ENCODE measurements at regions not wholly inside any gene's neighbourhood (a gene's known extent, or its start where the extent isn't known, plus 50 kb on each side); places are given as distances from the start of the nearest gene placed in this dataset.

DNA sequence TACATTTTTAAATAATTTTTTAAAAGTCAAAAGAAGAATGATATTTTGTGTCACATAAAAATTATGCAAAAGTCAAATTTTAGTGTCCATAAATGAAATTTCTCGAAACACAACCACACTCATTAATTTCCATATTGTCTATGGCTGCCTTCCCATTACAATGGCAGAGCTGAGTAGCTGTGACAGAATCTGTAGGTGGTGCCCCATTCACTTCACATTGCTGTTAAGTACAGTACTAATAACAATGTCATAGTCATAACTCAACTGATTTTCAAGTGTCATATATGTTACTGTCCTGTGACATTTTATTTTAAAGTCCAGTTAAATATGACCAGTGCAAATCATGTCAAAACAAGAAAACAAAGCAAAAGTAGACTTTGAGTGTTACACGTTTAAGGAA lies 114.3 kb downstream of the SPRY2 start:
- Histone ChIP-seq H3F3A (ENCODE audit: control insufficient read depth, insufficient read depth) (no peaks in the 10 kb centered on the region), H3K9me2 (replicated peaks; ENCODE audit: control insufficient read depth, low read length) (no peaks in the 10 kb centered on the region), H3K4me1 (ENCODE audit: control insufficient read depth, low read length) (no peaks in the 10 kb centered on the region), H3K9me3 (ENCODE audit: control insufficient read depth, insufficient read depth, low read length) (no peaks in the 10 kb centered on the region), H3K36me3 (ENCODE audit: control insufficient read depth, low read length) (no peaks in the 10 kb centered on the region), H3K27ac (ENCODE audit: low read depth, low read length) (no peak overlapping the region), H3K4me3 (ENCODE audit: low read length) (no peak overlapping the region), H4K20me1 (ENCODE audit: control insufficient read depth, insufficient read depth, low read depth, low read length) (no peaks in the 10 kb centered on the region), H3K79me2 (ENCODE audit: control insufficient read depth, low read length) (no peaks in the 10 kb centered on the region), H3K27me3 (ENCODE audit: control insufficient read depth, low read length) (no peaks in the 10 kb centered on the region), H3K4me2 (ENCODE audit: low read length) (no peak overlapping the region)
- TF ChIP-seq, protein P1, sequence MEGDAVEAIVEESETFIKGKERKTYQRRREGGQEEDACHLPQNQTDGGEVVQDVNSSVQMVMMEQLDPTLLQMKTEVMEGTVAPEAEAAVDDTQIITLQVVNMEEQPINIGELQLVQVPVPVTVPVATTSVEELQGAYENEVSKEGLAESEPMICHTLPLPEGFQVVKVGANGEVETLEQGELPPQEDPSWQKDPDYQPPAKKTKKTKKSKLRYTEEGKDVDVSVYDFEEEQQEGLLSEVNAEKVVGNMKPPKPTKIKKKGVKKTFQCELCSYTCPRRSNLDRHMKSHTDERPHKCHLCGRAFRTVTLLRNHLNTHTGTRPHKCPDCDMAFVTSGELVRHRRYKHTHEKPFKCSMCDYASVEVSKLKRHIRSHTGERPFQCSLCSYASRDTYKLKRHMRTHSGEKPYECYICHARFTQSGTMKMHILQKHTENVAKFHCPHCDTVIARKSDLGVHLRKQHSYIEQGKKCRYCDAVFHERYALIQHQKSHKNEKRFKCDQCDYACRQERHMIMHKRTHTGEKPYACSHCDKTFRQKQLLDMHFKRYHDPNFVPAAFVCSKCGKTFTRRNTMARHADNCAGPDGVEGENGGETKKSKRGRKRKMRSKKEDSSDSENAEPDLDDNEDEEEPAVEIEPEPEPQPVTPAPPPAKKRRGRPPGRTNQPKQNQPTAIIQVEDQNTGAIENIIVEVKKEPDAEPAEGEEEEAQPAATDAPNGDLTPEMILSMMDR (IDR thresholded peaks at IDR 0.05; ENCODE audit: low read depth, low read length, poor library complexity, severe bottlenecking) = no peak
- TF ChIP-seq EZH2phosphoT487 (IDR thresholded peaks at IDR 0.05; ENCODE audit: borderline replicate concordance, low read length) = no peak

DNA sequence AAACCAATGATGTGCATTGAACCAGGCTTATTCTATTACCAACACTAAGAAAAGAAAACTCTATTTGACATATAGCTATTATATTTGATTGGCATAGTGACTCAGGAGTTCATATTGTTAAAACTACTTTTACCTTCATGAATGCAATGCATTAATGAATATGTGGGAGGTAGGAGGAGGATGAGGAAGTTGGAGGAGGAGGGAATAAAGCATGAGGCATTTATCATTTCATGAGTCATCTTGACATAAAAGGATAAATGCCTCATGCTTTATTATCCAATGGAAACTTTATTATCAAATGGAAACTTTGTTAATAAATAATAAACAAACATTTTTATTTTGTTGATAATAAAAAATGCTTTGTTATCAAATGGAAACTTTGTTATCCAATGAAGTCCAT lies 116.5 kb downstream of the SPRY2 start:
- no peak overlapping the region for H3K4me3 ChIP-seq (ENCODE audit: low read length)
- TF ChIP-seq, protein P1 (IDR thresholded peaks at IDR 0.05; ENCODE audit: low read depth, low read length, poor library complexity, severe bottlenecking) = no peak
- no peak for TF ChIP-seq EZH2phosphoT487 (IDR thresholded peaks at IDR 0.05; ENCODE audit: borderline replicate concordance, low read length)
- no peaks in the 10 kb centered on the region for H4K20me1 ChIP-seq (ENCODE audit: control insufficient read depth, insufficient read depth, low read depth, low read length)
- H3K27ac ChIP-seq (ENCODE audit: low read depth, low read length) = no peak overlapping the region
- H3K36me3 ChIP-seq (ENCODE audit: control insufficient read depth, low read length) = no peaks in the 10 kb centered on the region
- no peaks in the 10 kb centered on the region for H3K9me2 ChIP-seq (replicated peaks; ENCODE audit: control insufficient read depth, low read length)
- no peaks in the 10 kb centered on the region for H3K4me1 ChIP-seq (ENCODE audit: control insufficient read depth, low read length)
- no peaks in the 10 kb centered on the region for H3K79me2 ChIP-seq (ENCODE audit: control insufficient read depth, low read length)
- H3K9me3 ChIP-seq (ENCODE audit: control insufficient read depth, insufficient read depth, low read length) = no peaks in the 10 kb centered on the region
- H3F3A ChIP-seq (ENCODE audit: control insufficient read depth, insufficient read depth) = no peaks in the 10 kb centered on the region
- no peak overlapping the region for H3K4me2 ChIP-seq (ENCODE audit: low read length)
- H3K27me3 ChIP-seq (ENCODE audit: control insufficient read depth, low read length) = no peaks in the 10 kb centered on the region

DNA sequence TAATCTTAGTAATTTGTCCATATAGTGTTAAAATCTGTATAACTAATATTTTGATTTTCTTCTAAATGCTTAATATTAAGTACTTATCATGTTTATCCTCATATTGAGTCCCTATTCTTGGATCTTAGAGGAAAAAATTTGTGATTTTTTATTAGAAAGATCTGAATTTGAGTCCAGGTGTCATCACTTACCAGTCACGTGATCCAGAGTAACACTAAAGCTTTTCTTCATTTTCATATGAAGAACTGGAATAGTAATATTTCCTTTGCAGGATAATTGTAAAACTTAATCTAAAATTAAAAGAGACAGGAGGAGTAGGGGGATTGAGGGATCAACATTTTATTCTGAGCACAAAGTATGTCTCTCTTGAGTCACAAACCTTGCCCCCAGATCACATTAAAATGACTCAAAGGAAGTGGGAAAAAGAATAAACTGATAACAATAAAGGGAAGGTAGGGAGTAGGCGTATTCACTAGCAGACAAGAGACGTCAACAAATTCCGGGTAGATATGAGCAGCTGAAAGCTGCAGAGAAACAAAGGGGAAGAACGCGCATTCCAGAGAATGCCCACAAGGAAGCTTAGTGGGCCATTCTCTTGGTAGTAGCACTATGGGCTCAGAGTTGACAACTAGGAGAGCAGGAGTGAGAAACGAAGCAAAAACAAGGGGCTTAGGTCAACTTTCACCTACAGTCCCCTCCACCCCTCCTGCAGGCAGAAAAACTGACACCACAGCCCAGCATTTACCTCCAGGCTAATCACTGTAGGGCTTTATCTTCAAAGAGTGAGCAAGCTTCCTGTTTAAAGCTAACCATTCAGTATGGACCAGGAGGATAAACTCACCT lies 123.1 kb downstream of the SPRY2 start:
- H3K9me3 ChIP-seq (ENCODE audit: control insufficient read depth, insufficient read depth, low read length) = no peaks in the 10 kb centered on the region
- no peaks in the 10 kb centered on the region for H3K4me1 ChIP-seq (ENCODE audit: control insufficient read depth, low read length)
- no peaks in the 10 kb centered on the region for H3K36me3 ChIP-seq (ENCODE audit: control insufficient read depth, low read length)
- H4K20me1 ChIP-seq (ENCODE audit: control insufficient read depth, insufficient read depth, low read depth, low read length) = no peaks in the 10 kb centered on the region
- no peaks in the 10 kb centered on the region for H3K9me2 ChIP-seq (replicated peaks; ENCODE audit: control insufficient read depth, low read length)
- no peaks in the 10 kb centered on the region for H3K27me3 ChIP-seq (ENCODE audit: control insufficient read depth, low read length)
- H3K4me3 ChIP-seq (ENCODE audit: low read length) = no peak overlapping the region
- no peaks in the 10 kb centered on the region for H3F3A ChIP-seq (ENCODE audit: control insufficient read depth, insufficient read depth)
- no peak for TF ChIP-seq EZH2phosphoT487 (IDR thresholded peaks at IDR 0.05; ENCODE audit: borderline replicate concordance, low read length)
- TF ChIP-seq, protein P1 (IDR thresholded peaks at IDR 0.05; ENCODE audit: low read depth, low read length, poor library complexity, severe bottlenecking) = no peak
- no peaks in the 10 kb centered on the region for H3K79me2 ChIP-seq (ENCODE audit: control insufficient read depth, low read length)
- no peak overlapping the region for H3K4me2 ChIP-seq (ENCODE audit: low read length)
- no peak overlapping the region for H3K27ac ChIP-seq (ENCODE audit: low read depth, low read length)

All from DOHH2 (cell line).